Karpas-422 (cell line): ENCODE measurements at regions not wholly inside any gene's neighbourhood (a gene's known extent, or its start where the extent isn't known, plus 50 kb on each side); places are given as distances from the start of the nearest gene placed in this dataset.

ENCODE experiments used
- DNase-seq: peaks from one replicate; pipeline ENCODE4 v3.0.0-alpha.2; 2015
- H2AFZ ChIP-seq: fragments of 200-600 bp; sonication (generic); 2 replicates; pipeline ENCODE4 v1.6.1; 2014; ENCODE audit warnings: antibody characterized with exemption, low read length, mixed read lengths
- H3K27ac ChIP-seq: fragments of 200-600 bp; sonication (generic); 2 replicates; pipeline ENCODE4 v1.5.1; 2014; ENCODE audit warnings: mild to moderate bottlenecking, low read length, moderate library complexity
- H3K27me3 ChIP-seq: fragments of 200-600 bp; sonication (generic); 2 replicates; pipeline ENCODE4 v1.6.1; 2014; ENCODE audit warnings: low read length, mixed read lengths
- H3K36me3 ChIP-seq: fragments of 200-600 bp; sonication (generic); 2 replicates; pipeline ENCODE4 v1.6.1; 2014; ENCODE audit warnings: low read length, mixed read lengths; ENCODE audit not compliant: insufficient read depth
- H3K4me1 ChIP-seq: fragments of 200-600 bp; sonication (generic); 2 replicates; pipeline ENCODE4 v1.6.1; 2014; ENCODE audit warnings: mild to moderate bottlenecking, low read length, mixed read lengths
- H3K4me2 ChIP-seq: fragments of 200-600 bp; sonication (generic); 2 replicates; pipeline ENCODE4 v1.6.1; 2014; ENCODE audit warnings: low read length, low read depth, mild to moderate bottlenecking; ENCODE audit not compliant: poor library complexity, severe bottlenecking
- H3K4me3 ChIP-seq: fragments of 200-600 bp; sonication (generic); 2 replicates; pipeline ENCODE4 v1.5.1; 2014; ENCODE audit warnings: mild to moderate bottlenecking, antibody characterized with exemption, low read length, mixed read lengths
- H3K79me2 ChIP-seq: fragments of 200-600 bp; sonication (generic); 2 replicates; pipeline ENCODE4 v1.6.1; 2014; ENCODE audit warnings: mild to moderate bottlenecking, low read length, mixed read lengths
- H3K9ac ChIP-seq: fragments of 200-600 bp; sonication (generic); 2 replicates; pipeline ENCODE4 v1.6.0; 2014; ENCODE audit warnings: low read length
- H3K9me2 ChIP-seq: fragments of 200-600 bp; sonication (generic), shearing (Covaris generic); replicated peaks from 2 replicates; pipeline ENCODE4 v1.6.0; 2014; ENCODE audit warnings: mild to moderate bottlenecking, low read length, moderate library complexity; ENCODE audit not compliant: insufficient read depth
- H3K9me3 ChIP-seq: fragments of 300-700, 200-600 bp; sonication (generic); 2 replicates; pipeline ENCODE4 v1.6.1; 2014; ENCODE audit warnings: low read length, mixed read lengths
- H4K20me1 ChIP-seq: fragments of 200-600 bp; sonication (generic); 2 replicates; pipeline ENCODE4 v1.6.1; 2014; ENCODE audit warnings: mild to moderate bottlenecking, antibody characterized with exemption, low read length, low read depth; ENCODE audit not compliant: insufficient read depth

GRCh38 chr5:68983959-68984358, 109.9 kb upstream of the SLC30A5 start:
- DNase-seq: no peak
- no peaks in the 10 kb centered on the region for H3K27me3 ChIP-seq
- no peak overlapping the region for H2AFZ ChIP-seq
- H3K9ac ChIP-seq: no peak overlapping the region
- no peak overlapping the region for H3K4me2 ChIP-seq
- H3K9me3 ChIP-seq: no peaks in the 10 kb centered on the region
- H3K9me2 ChIP-seq: no peaks in the 10 kb centered on the region
- no peak overlapping the region for H3K27ac ChIP-seq
- no peaks in the 10 kb centered on the region for H4K20me1 ChIP-seq
- no peak overlapping the region for H3K4me3 ChIP-seq
- no peaks in the 10 kb centered on the region for H3K4me1 ChIP-seq
- no peaks in the 10 kb centered on the region for H3K36me3 ChIP-seq
- no peaks in the 10 kb centered on the region for H3K79me2 ChIP-seq

GRCh38 chr5:68991279-68992084, 102.3 kb upstream of the SLC30A5 start:
- Histone ChIP-seq H3K79me2 (no peaks in the 10 kb centered on the region), H3K4me1 (no peaks in the 10 kb centered on the region), H4K20me1 (no peaks in the 10 kb centered on the region), H3K4me2 (no peak overlapping the region), H3K36me3 (no peaks in the 10 kb centered on the region), H3K9me3 (no peaks in the 10 kb centered on the region), H2AFZ (no peak overlapping the region), H3K9ac (no peak overlapping the region), H3K27ac (no peak overlapping the region), H3K27me3 (no peaks in the 10 kb centered on the region), H3K4me3 (no peak overlapping the region), H3K9me2 (no peaks in the 10 kb centered on the region)
- no peak for DNase-seq

GRCh38 chr5:68994645-68995044, 99.2 kb upstream of the SLC30A5 start:
- H4K20me1 ChIP-seq: no peaks in the 10 kb centered on the region
- no peaks in the 10 kb centered on the region for H3K36me3 ChIP-seq
- H3K79me2 ChIP-seq: no peaks in the 10 kb centered on the region
- H3K9me2 ChIP-seq: no peaks in the 10 kb centered on the region
- no peak overlapping the region for H3K4me2 ChIP-seq
- H3K4me3 ChIP-seq: no peak overlapping the region
- H3K27me3 ChIP-seq: no peaks in the 10 kb centered on the region
- no peak overlapping the region for H3K9ac ChIP-seq
- H3K4me1 ChIP-seq: no peaks in the 10 kb centered on the region
- no peak overlapping the region for H2AFZ ChIP-seq
- H3K9me3 ChIP-seq: no peaks in the 10 kb centered on the region
- no peak for DNase-seq
- no peak overlapping the region for H3K27ac ChIP-seq

- H3K4me2 ChIP-seq: no peak overlapping the region
- no peaks in the 10 kb centered on the region for H3K9me2 ChIP-seq
- H3K36me3 ChIP-seq: no peaks in the 10 kb centered on the region
- H3K9me3 ChIP-seq: no peaks in the 10 kb centered on the region
- no peak for DNase-seq
- no peaks in the 10 kb centered on the region for H3K27me3 ChIP-seq
- no peaks in the 10 kb centered on the region for H3K79me2 ChIP-seq
- H3K9ac ChIP-seq: no peak overlapping the region
- no peaks in the 10 kb centered on the region for H3K4me1 ChIP-seq
- H2AFZ ChIP-seq: no peak overlapping the region
- no peak overlapping the region for H3K27ac ChIP-seq
- H4K20me1 ChIP-seq: no peaks in the 10 kb centered on the region
- H3K4me3 ChIP-seq: no peak overlapping the region
Measured at GRCh38 chr5:68995845-68996545, 97.8 kb upstream of the SLC30A5 start.

GRCh38 chr5:68999181-68999580, 94.6 kb upstream of the SLC30A5 start:
- Histone ChIP-seq H3K79me2 (no peaks in the 10 kb centered on the region), H3K9me3 (no peaks in the 10 kb centered on the region), H3K4me1 (no peaks in the 10 kb centered on the region), H3K9ac (no peak overlapping the region), H3K9me2 (no peaks in the 10 kb centered on the region), H3K27me3 (no peaks in the 10 kb centered on the region), H3K36me3 (no peaks in the 10 kb centered on the region), H2AFZ (no peak overlapping the region), H3K4me3 (no peak overlapping the region), H3K27ac (no peak overlapping the region), H3K4me2 (no peak overlapping the region), H4K20me1 (no peaks in the 10 kb centered on the region)
- no peak for DNase-seq

- Histone ChIP-seq H3K4me1 (no peaks in the 10 kb centered on the region), H3K4me2 (no peak overlapping the region), H3K9ac (no peak overlapping the region), H3K9me3 (no peaks in the 10 kb centered on the region), H3K9me2 (no peaks in the 10 kb centered on the region), H3K4me3 (no peak overlapping the region), H3K79me2 (no peaks in the 10 kb centered on the region), H4K20me1 (no peaks in the 10 kb centered on the region), H3K27me3 (no peaks in the 10 kb centered on the region), H3K36me3 (no peaks in the 10 kb centered on the region), H2AFZ (no peak overlapping the region), H3K27ac (no peak overlapping the region)
- DNase-seq: no peak
Measured at GRCh38 chr5:69000216-69000919, 93.4 kb upstream of the SLC30A5 start.

GRCh38 chr5:69000949-69001348, 92.9 kb upstream of the SLC30A5 start:
- no peak for DNase-seq
- no peaks in the 10 kb centered on the region for H3K36me3 ChIP-seq
- no peaks in the 10 kb centered on the region for H3K4me1 ChIP-seq
- no peak overlapping the region for H3K27ac ChIP-seq
- no peak overlapping the region for H2AFZ ChIP-seq
- H4K20me1 ChIP-seq: no peaks in the 10 kb centered on the region
- no peaks in the 10 kb centered on the region for H3K79me2 ChIP-seq
- H3K9me3 ChIP-seq: no peaks in the 10 kb centered on the region
- no peaks in the 10 kb centered on the region for H3K27me3 ChIP-seq
- no peak overlapping the region for H3K9ac ChIP-seq
- no peaks in the 10 kb centered on the region for H3K9me2 ChIP-seq
- no peak overlapping the region for H3K4me2 ChIP-seq
- H3K4me3 ChIP-seq: no peak overlapping the region

GRCh38 chr5:69001627-69002026, 92.2 kb upstream of the SLC30A5 start:
- no peak overlapping the region for H3K4me2 ChIP-seq
- no peak for DNase-seq
- H3K9ac ChIP-seq: no peak overlapping the region
- no peak overlapping the region for H2AFZ ChIP-seq
- no peaks in the 10 kb centered on the region for H3K9me2 ChIP-seq
- H3K27ac ChIP-seq: no peak overlapping the region
- H3K4me3 ChIP-seq: no peak overlapping the region
- H3K27me3 ChIP-seq: no peaks in the 10 kb centered on the region
- H3K79me2 ChIP-seq: no peaks in the 10 kb centered on the region
- no peaks in the 10 kb centered on the region for H3K36me3 ChIP-seq
- H3K9me3 ChIP-seq: no peaks in the 10 kb centered on the region
- H3K4me1 ChIP-seq: no peaks in the 10 kb centered on the region
- no peaks in the 10 kb centered on the region for H4K20me1 ChIP-seq
